Keratinocyte (primary cell): ENCODE measurements at regions not wholly inside any gene's neighbourhood (a gene's known extent, or its start where the extent isn't known, plus 50 kb on each side); places are given as distances from the start of the nearest gene placed in this dataset.

Experiments
- DNase-seq: peaks from one replicate; pipeline ENCODE4 v3.0.0-alpha.2; 2011; ENCODE audit warnings: low read depth, missing footprints, low spot score
- FAIRE-seq: peaks from 2 replicates; lab custom pipeline; 2011; peaks lifted over from hg19 to GRCh38; lab: Jason Lieb, UNC
- H2AFZ ChIP-seq: 2 replicates; pipeline ENCODE4 v1.6.0; 2012; ENCODE audit warnings: low read length, control low read depth, inconsistent platforms; ENCODE audit not compliant: control insufficient read depth
- H3K27ac ChIP-seq: 2 replicates; pipeline ENCODE4 v1.5.1; 2011; ENCODE audit warnings: low read length; ENCODE audit not compliant: control insufficient read depth, insufficient read depth
- H3K27me3 ChIP-seq: 3 replicates; pipeline ENCODE4 v1.6.0; 2011; ENCODE audit warnings: low read length; ENCODE audit not compliant: control insufficient read depth, insufficient read depth; ENCODE audit errors: extremely low read depth
- H3K36me3 ChIP-seq, 2 experiments: 2 replicates in 1 of 2; 3 replicates in 1 of 2; pipeline ENCODE4 v1.5.1; 2011; ENCODE audit warnings: low read length in 2 of 2, mild to moderate bottlenecking in 1 of 2; ENCODE audit not compliant: control insufficient read depth in 2 of 2, insufficient read depth in 2 of 2; ENCODE audit errors: extremely low read depth in 1 of 2
- H3K4me1 ChIP-seq: 3 replicates; pipeline ENCODE4 v1.5.1; 2011; ENCODE audit warnings: low read length; ENCODE audit not compliant: control insufficient read depth, insufficient read depth; ENCODE audit errors: extremely low read depth
- H3K4me2 ChIP-seq: 3 replicates; pipeline ENCODE4 v1.6.0; 2011; ENCODE audit warnings: low read depth, low read length; ENCODE audit not compliant: control insufficient read depth, insufficient read depth; ENCODE audit errors: extremely low read depth
- H3K4me3 ChIP-seq, 3 experiments: fragments of 200-600 bp in 1 of 3; sonication (generic) in 1 of 3; 2 replicates in 2 of 3; 3 replicates in 1 of 3; pipeline ENCODE4 v1.5.1; 2011 to 2016; ENCODE audit warnings: low read length in 3 of 3, mild to moderate bottlenecking in 3 of 3, control low read depth in 2 of 3, inconsistent platforms in 1 of 3, low read depth in 1 of 3, mixed read lengths in 1 of 3, mixed run types in 1 of 3, moderate library complexity in 1 of 3; ENCODE audit not compliant: control insufficient read depth in 2 of 3, insufficient read depth in 2 of 3; ENCODE audit errors: extremely low read depth in 1 of 3
- H3K79me2 ChIP-seq: 2 replicates; pipeline ENCODE4 v1.6.0; 2012; ENCODE audit warnings: low read length; ENCODE audit not compliant: control insufficient read depth, insufficient read depth
- H3K9ac ChIP-seq: 3 replicates; pipeline ENCODE4 v1.6.0; 2011; ENCODE audit warnings: low read length; ENCODE audit not compliant: control insufficient read depth, insufficient read depth; ENCODE audit errors: extremely low read depth
- H3K9me1 ChIP-seq: 3 replicates; pipeline ENCODE4 v1.6.0; 2011; ENCODE audit warnings: low read length; ENCODE audit not compliant: control insufficient read depth, insufficient read depth; ENCODE audit errors: extremely low read depth
- H3K9me3 ChIP-seq: 2 replicates; pipeline ENCODE4 v1.5.1; 2012; ENCODE audit warnings: low read depth, low read length; ENCODE audit not compliant: control insufficient read depth
- H4K20me1 ChIP-seq: 3 replicates; pipeline ENCODE4 v1.6.0; 2011; ENCODE audit warnings: low read length; ENCODE audit not compliant: control insufficient read depth, insufficient read depth; ENCODE audit errors: extremely low read depth
- CTCF ChIP-seq, 3 experiments: IDR thresholded peaks in 1 of 3; conservative IDR thresholded peaks in 1 of 3; optimal IDR thresholded peaks in 1 of 3; 2 replicates in 2 of 3; 3 replicates in 1 of 3; pipeline versions ENCODE3 to v1.5.1; 2011; ENCODE audit warnings: low read length in 3 of 3, mild to moderate bottlenecking in 3 of 3, moderate library complexity in 2 of 3, control low read depth in 1 of 3, inconsistent platforms in 1 of 3; ENCODE audit not compliant: insufficient read depth in 2 of 3; ENCODE audit errors: extremely low read depth in 1 of 3
- EZH2 ChIP-seq: IDR thresholded peaks from one replicate; pipeline ENCODE4 v1.6.1; 2012; ENCODE audit warnings: inconsistent platforms, mild to moderate bottlenecking, low read length, moderate library complexity
- dilution Hi-C: fragments of 300-500 bp; cut with MboI; formaldehyde crosslinking; loops from one replicate; pipeline ENCODE4 v1.7.0; 2020; ENCODE audit warnings: low sequenced_read_pairs; ENCODE audit not compliant: extremely low pct_ligation_motif_present

- no peak overlapping the region for H2AFZ ChIP-seq
- H3K9me3 ChIP-seq, result peaks cover 16% of the 10 kb centered on the region
- no peak for FAIRE-seq
- H3K9ac ChIP-seq, result no peak overlapping the region
- H3K27me3 ChIP-seq, result no peaks in the 10 kb centered on the region
- no peak for DNase-seq
- H3K36me3 ChIP-seq, result no peaks in the 10 kb centered on the region
- H3K4me1 ChIP-seq, result no peaks in the 10 kb centered on the region
- H3K79me2 ChIP-seq, result no peaks in the 10 kb centered on the region
- H3K4me3 ChIP-seq, result no peak overlapping the region
- no peak overlapping the region for H3K27ac ChIP-seq
- no peaks in the 10 kb centered on the region for H3K9me1 ChIP-seq
- dilution Hi-C loops, result no loop called here
- no peaks in the 10 kb centered on the region for H4K20me1 ChIP-seq
- H3K4me2 ChIP-seq, result no peak overlapping the region
- TF ChIP-seq CTCF (optimal IDR thresholded peaks at IDR 0.05 in 1 of 3, IDR thresholded peaks at IDR 0.05 in 1 of 3, conservative IDR thresholded peaks at IDR 0.05 in 1 of 3; ENCODE audit: extremely low read depth in 1 of 3, insufficient read depth in 2 of 3, low read length in 3 of 3), result no peak
- no peak for TF ChIP-seq EZH2
Observed at GRCh38 chr13:19061278-19061677, 120.3 kb downstream of the TUBA3C start.

GRCh38 chr13:19060311-19061002, 121.2 kb downstream of the TUBA3C start:
- FAIRE-seq (no peak), DNase-seq (no peak)
- no peaks in the 10 kb centered on the region for H4K20me1 ChIP-seq
- H3K36me3 ChIP-seq, result no peaks in the 10 kb centered on the region
- no peak overlapping the region for H2AFZ ChIP-seq
- no peaks in the 10 kb centered on the region for H3K9me1 ChIP-seq
- no peak overlapping the region for H3K4me2 ChIP-seq
- dilution Hi-C loops, result no loop called here
- TF ChIP-seq EZH2, result no peak
- no peak for TF ChIP-seq CTCF (optimal IDR thresholded peaks at IDR 0.05 in 1 of 3, IDR thresholded peaks at IDR 0.05 in 1 of 3, conservative IDR thresholded peaks at IDR 0.05 in 1 of 3; ENCODE audit: extremely low read depth in 1 of 3, insufficient read depth in 2 of 3, low read length in 3 of 3)
- no peak overlapping the region for H3K4me3 ChIP-seq
- H3K79me2 ChIP-seq, result no peaks in the 10 kb centered on the region
- H3K9ac ChIP-seq, result no peak overlapping the region
- H3K27ac ChIP-seq, result no peak overlapping the region
- H3K27me3 ChIP-seq, result no peaks in the 10 kb centered on the region
- H3K4me1 ChIP-seq, result no peaks in the 10 kb centered on the region
- peaks cover 18% of the 10 kb centered on the region for H3K9me3 ChIP-seq
